BJ (cell line): ENCODE measurements at regions not wholly inside any gene's neighbourhood (a gene's known extent, or its start where the extent isn't known, plus 50 kb on each side); places are given as distances from the start of the nearest gene placed in this dataset. TPM values are rescaled to one million over a fixed set of nuclear protein-coding genes. Genes with fewer than 3 reads are reported as not detected.

Experiments
- CTCF ChIA-PET: fragments of 350-600 bp; formaldehyde crosslinking; extraction: SDS; loops from one replicate; lab custom pipeline; 2021; ENCODE audit warnings: antibody characterized with exemption, inconsistent platforms; lab: Yijun Ruan, JAX
- POLR2A ChIA-PET: fragments of 300-600 bp; sonication (Branson Sonifier 250); formaldehyde crosslinking; extraction: SDS; loops from one replicate; lab custom pipeline; 2021; ENCODE audit warnings: antibody characterized with exemption; lab: Charles Lee
- DNase-seq: peaks from one replicate; pipeline ENCODE4 v3.0.0-alpha.2; 2011; ENCODE audit warnings: low read depth
- H3K27me3 ChIP-seq: 2 replicates; pipeline ENCODE4 v1.6.0; 2011; ENCODE audit warnings: low read length; ENCODE audit not compliant: control insufficient read depth, insufficient read depth
- H3K36me3 ChIP-seq: 2 replicates; pipeline ENCODE4 v1.5.1; 2011; ENCODE audit warnings: low read length; ENCODE audit not compliant: control insufficient read depth, insufficient read depth
- H3K4me3 ChIP-seq: 2 replicates; pipeline ENCODE4 v1.5.1; 2011; ENCODE audit warnings: low read depth, mild to moderate bottlenecking, control low read depth, low read length
- small RNA-seq: library from RNA; depleted of rRNA; stranded (forward); fragments of <200 nt; gene quantifications from one replicate; pipeline ENCODE3, GENCODE V24; 2012; ENCODE audit warnings: low replicate concordance, low read depth; ENCODE audit not compliant: insufficient read length
- TF ChIP-seq, protein P1 (sequence below): IDR thresholded peaks from 2 replicates; pipeline ENCODE4 v1.5.1; 2011; ENCODE audit warnings: low read depth, mild to moderate bottlenecking, control low read depth, inconsistent platforms, low read length, moderate library complexity; ENCODE audit not compliant: insufficient read depth

DNA sequence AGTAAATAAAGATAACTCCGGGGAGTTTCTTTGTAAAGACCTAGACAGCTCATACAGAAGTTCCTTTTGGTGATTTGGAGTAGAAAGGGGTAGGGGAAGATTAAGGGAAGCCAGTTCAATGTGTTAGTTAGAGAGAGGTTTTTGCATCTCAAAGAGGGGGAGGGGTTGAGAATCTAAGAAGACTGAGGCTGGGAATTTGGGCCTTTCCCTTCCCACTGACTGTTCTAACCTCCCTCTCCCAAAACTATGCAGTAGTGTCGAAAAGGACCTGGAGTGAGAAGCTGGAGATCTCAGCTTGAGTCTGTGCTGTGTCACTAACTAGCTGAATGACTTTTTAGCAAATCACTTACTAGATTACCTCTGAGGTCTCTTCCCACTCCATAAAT, 55.7 kb upstream of the CCDC160 start:
- TF ChIP-seq, protein P1, sequence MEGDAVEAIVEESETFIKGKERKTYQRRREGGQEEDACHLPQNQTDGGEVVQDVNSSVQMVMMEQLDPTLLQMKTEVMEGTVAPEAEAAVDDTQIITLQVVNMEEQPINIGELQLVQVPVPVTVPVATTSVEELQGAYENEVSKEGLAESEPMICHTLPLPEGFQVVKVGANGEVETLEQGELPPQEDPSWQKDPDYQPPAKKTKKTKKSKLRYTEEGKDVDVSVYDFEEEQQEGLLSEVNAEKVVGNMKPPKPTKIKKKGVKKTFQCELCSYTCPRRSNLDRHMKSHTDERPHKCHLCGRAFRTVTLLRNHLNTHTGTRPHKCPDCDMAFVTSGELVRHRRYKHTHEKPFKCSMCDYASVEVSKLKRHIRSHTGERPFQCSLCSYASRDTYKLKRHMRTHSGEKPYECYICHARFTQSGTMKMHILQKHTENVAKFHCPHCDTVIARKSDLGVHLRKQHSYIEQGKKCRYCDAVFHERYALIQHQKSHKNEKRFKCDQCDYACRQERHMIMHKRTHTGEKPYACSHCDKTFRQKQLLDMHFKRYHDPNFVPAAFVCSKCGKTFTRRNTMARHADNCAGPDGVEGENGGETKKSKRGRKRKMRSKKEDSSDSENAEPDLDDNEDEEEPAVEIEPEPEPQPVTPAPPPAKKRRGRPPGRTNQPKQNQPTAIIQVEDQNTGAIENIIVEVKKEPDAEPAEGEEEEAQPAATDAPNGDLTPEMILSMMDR = no peak
- no peaks in the 10 kb centered on the region for H3K27me3 ChIP-seq
- ChIA-PET POLR2A (no interaction called here), CTCF (no interaction called here)
- H3K36me3 ChIP-seq = no peaks in the 10 kb centered on the region
- H3K4me3 ChIP-seq = no peak overlapping the region
- DNase-seq = no peak

DNA sequence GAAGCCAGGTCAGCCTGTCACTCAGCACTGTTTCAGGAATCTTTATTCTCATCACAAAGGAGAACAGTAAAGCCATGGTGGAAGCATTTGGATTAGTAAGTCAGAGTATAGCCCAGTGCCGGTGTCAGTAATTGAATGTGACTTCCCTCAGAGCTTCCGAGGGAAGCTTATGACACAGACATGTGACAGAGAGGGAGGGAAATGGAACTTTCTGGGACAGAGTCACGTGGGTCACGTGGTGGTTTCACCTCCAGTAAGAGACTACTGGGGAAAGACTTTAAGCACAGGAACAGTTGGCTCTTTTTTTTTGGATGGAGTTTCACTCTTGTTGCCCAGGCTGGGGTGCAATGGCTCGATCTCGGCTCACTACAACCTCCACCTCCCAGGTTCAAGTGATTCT, 53.3 kb upstream of the CCDC160 start:
- Histone ChIP-seq H3K36me3 (no peaks in the 10 kb centered on the region), H3K4me3 (no peak overlapping the region), H3K27me3 (no peaks in the 10 kb centered on the region)
- ChIA-PET POLR2A (no interaction called here), CTCF (no interaction called here)
- DNase-seq = no peak
- TF ChIP-seq, protein P1 = no peak

DNA sequence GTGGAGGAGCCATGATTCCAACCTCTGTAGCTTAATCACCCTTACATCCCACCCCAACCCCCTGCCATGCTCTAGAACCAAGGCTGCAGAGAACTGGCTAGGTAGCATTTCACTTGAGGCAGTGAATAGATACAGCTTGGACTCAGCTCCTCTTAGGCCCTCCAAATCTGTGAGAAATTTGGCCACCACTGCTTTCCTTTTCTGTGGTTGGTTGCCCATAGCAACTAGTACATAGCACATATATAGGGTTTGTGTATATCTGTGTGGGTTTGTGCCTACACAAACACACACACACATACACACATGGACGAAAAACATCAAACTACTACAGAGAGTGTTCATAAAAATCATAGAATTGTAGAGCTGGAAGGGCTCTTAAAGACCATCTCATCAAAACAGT, 52.0 kb upstream of the CCDC160 start:
- no peak for DNase-seq
- CTCF ChIA-PET = interaction anchor here (0.7 kb wide), 1 partner anchor 61 kb away, joined by 3 read pairs; no protein-coding TSS in a partner anchor
- Histone ChIP-seq H3K4me3 (no peak overlapping the region), H3K27me3 (no peaks in the 10 kb centered on the region), H3K36me3 (no peaks in the 10 kb centered on the region)
- POLR2A ChIA-PET = no interaction called here
- TF ChIP-seq, protein P1 = no peak

DNA sequence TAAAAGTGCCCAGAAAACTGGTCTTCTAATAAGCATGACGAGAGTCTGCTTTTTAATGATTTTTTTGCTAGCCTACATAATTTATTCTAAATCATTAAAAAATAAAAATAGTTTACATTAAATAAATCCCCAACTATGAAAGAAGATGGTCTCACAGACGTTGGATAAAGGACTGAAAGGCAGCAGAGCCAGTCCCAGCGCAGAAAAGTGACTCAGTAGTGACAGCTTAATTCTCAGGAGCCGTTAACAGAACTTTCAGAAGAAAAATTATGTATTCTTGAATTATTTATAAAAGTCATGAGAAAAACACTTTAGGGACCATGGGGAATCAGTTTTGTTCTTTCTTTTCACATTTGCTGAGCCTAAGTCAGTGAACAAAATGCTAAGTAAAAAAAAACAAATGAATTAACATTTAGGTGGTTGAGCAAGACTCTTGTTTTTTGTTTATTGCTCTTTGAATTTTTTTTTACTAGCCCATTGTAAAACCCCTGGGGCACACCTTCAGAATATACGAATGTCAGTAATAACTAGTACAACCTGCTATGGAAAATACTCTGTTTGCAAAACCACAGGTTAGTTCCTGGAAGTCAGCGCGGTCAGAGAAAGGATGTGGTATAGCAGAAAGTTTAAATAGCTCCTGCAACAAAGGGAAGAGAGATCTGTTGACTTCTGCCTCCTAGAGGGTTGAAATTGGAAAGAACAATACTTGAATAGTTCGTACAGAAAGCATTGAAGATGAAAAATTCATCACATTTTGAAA, 50.4 kb upstream of the CCDC160 start:
- no peaks in the 10 kb centered on the region for H3K36me3 ChIP-seq
- ChIA-PET CTCF (no interaction called here), POLR2A (no interaction called here)
- TF ChIP-seq, protein P1 = no peak
- H3K4me3 ChIP-seq = no peak overlapping the region
- DNase-seq = no peak
- H3K27me3 ChIP-seq = no peaks in the 10 kb centered on the region

Small RNAs in the stretch of these regions (small RNA-seq; reads per million reads assigned to genes)
- not detected for gene RF00019
- not detected for gene TIMM8BP2
